ENCODE measurements at regions not wholly inside any gene's neighbourhood (a gene's known extent, or its start where the extent isn't known, plus 50 kb on each side); places are given as distances from the start of the nearest gene placed in this dataset.

- no peak overlapping the region for H3K4me3 ChIP-seq (ENCODE audit: low read depth, poor library complexity, severe bottlenecking)
- TF ChIP-seq CTCF (IDR thresholded peaks at IDR 0.05) (no peak), POLR2A (IDR thresholded peaks at IDR 0.05) (no peak)
- DNase-seq (ENCODE audit: low spot score in 2 of 2) = no peak
- WGBS, 2 donors = 61 to 95% methylated on average over 1 of the region's 1 CpG
- intact Hi-C loops (cut with DNase I; ENCODE audit: low total_unique reads) = no loop called here
Observed at GRCh38 chr17:71849783-71850768, 270.7 kb upstream of the SOX9 start.

DNA sequence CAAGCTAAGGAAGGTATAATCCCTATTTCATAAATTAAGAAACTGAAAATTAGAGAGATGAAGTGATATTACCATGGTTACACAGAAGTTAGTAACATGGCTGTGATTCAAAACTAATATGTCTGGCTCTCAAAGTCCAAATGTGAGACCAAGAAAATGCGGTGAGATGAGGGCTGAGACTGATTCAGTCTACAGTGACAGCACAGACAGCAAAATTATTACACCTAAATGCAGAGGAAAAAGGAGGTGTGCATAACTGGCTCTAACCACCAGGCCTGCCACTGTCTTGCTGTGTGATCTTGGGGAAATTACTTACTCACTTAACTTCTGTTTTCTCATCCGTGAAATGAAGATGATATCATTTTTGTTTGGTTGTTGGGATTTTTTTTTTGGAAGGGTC lies 270.0 kb upstream of the SOX9 start:
- no peak overlapping the region for H3K4me3 ChIP-seq (ENCODE audit: low read depth, poor library complexity, severe bottlenecking)
- intact Hi-C loops (cut with DNase I; ENCODE audit: low total_unique reads) = no loop called here
- WGBS, 2 donors = 72 to 86% methylated on average over 2 of the region's 2 CpGs
- no peak for DNase-seq (ENCODE audit: low spot score in 2 of 2)
- TF ChIP-seq POLR2A (IDR thresholded peaks at IDR 0.05) (no peak), CTCF (IDR thresholded peaks at IDR 0.05) (no peak)

- TF ChIP-seq CTCF (IDR thresholded peaks at IDR 0.05) (no peak), POLR2A (IDR thresholded peaks at IDR 0.05) (no peak)
- H3K4me3 ChIP-seq (ENCODE audit: low read depth, poor library complexity, severe bottlenecking) = no peak overlapping the region
- WGBS, 2 donors = 77 to 78% methylated on average over 4 of the region's 4 CpGs
- no peak for DNase-seq (ENCODE audit: low spot score in 2 of 2)
- intact Hi-C loops (cut with DNase I; ENCODE audit: low total_unique reads) = no loop called here
Observed at GRCh38 chr17:71855010-71855409, 265.8 kb upstream of the SOX9 start.

DNA sequence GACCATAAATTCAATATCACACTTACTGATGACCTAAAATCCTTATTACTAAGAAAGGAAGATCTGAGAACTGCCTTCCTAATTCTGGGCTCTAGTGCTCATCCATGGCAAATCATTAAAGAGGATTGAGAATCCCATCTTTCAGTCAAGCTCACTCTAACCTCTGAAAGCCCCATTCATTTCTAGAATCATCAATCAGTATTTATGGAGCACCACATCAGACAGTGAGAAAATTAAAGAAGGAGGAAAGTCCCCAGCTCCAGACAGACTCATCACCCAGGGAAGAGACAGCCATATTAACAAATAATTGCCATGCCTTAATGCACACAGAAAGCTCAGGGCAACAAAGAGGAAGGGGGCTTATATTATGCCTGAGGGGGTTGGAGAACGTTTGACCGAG lies 256.1 kb upstream of the SOX9 start:
- DNase-seq (ENCODE audit: low spot score in 2 of 2) = no peak
- no peak overlapping the region for H3K4me3 ChIP-seq (ENCODE audit: low read depth, poor library complexity, severe bottlenecking)
- intact Hi-C loops (cut with DNase I; ENCODE audit: low total_unique reads) = no loop called here
- 36 to 50% methylated on average over 2 of the region's 2 CpGs for WGBS, 2 donors
- TF ChIP-seq CTCF (IDR thresholded peaks at IDR 0.05) (no peak), POLR2A (IDR thresholded peaks at IDR 0.05) (no peak)

GRCh38 chr17:71866095-71866494 lies 254.7 kb upstream of the SOX9 start:
- DNase-seq (ENCODE audit: low spot score in 2 of 2) = no peak
- intact Hi-C loops (cut with DNase I; ENCODE audit: low total_unique reads) = no loop called here
- no peak overlapping the region for H3K4me3 ChIP-seq (ENCODE audit: low read depth, poor library complexity, severe bottlenecking)
- 85 to 91% methylated on average over 7 of the region's 7 CpGs for WGBS, 2 donors
- TF ChIP-seq CTCF (IDR thresholded peaks at IDR 0.05) (no peak), POLR2A (IDR thresholded peaks at IDR 0.05) (no peak)
